Erythroblast (primary cell): ENCODE measurements at regions not wholly inside any gene's neighbourhood (a gene's known extent, or its start where the extent isn't known, plus 50 kb on each side); places are given as distances from the start of the nearest gene placed in this dataset.

ENCODE experiments used
- GATA1 ChIP-seq: IDR thresholded peaks from 2 replicates; pipeline ENCODE4 v1.6.1; 2011; ENCODE audit warnings: low read depth, mild to moderate bottlenecking, control low read depth, low read length, moderate library complexity
- POLR2A ChIP-seq: IDR thresholded peaks from 2 replicates; pipeline ENCODE4 v1.6.1; 2011; ENCODE audit warnings: mild to moderate bottlenecking, low read length

DNA sequence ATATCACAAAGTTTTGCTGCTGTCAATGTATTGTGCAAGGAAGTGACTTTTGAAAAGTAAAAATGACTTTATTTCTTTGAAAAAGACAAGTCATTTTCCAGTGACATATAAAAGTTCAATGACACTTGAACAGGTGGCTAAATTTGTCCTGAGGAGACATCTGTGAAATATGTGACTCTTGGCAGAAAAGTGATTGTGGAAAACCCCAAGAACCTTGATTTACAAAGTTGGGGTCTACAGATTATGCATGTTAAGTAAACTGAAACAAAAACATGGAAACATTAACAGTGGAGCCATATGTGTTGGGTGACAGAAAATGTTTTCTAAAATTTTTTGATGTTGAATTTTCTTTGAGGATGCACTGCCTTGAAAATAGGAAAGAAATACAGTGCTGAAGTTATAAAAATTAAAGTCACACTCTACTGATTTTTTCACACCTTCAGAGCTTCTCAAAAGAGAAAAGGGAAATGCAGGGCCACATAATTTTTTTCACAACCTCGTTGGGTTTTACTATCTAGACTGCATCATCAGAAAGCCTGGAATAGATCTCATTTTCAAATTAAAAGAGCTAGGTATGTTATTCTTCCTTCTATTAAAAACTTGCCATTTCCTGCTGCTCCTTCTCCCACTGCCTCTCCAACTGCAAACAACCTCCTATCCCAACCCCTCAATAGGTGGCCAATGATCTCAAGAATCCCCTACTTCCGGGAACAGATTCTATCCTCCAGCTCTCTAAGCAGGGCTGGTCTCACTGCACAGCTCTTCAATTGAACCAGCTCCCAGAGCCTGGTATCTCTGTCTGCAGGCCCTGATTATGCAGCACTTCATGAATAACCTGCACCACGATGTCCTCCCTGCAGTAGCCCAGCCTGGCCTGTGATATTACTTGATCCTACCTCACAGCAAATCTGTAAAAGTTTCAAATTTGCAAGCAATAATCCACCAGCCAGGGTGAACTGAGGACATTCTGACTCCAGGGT is 570.8 kb upstream of the CPEB2 start:
- TF ChIP-seq POLR2A (no peak), GATA1 (no peak)
